Neural cell (in vitro differentiated cells): ENCODE measurements at regions not wholly inside any gene's neighbourhood (a gene's known extent, or its start where the extent isn't known, plus 50 kb on each side); places are given as distances from the start of the nearest gene placed in this dataset.

Experiments used
- H2AFZ ChIP-seq: fragments of 200-600, 300-800 bp; sonication (generic), shearing (Covaris generic); 2 replicates; pipeline ENCODE4 v1.6.0; 2014; ENCODE audit warnings: low read depth, mild to moderate bottlenecking, antibody characterized with exemption, low read length, moderate library complexity
- H3F3A ChIP-seq: fragments of 200-600 bp; shearing (Covaris generic); 2 replicates; pipeline ENCODE4 v1.6.1; 2016; ENCODE audit warnings: mild to moderate bottlenecking, moderate library complexity, mixed read lengths, antibody characterized with exemption, low read length; ENCODE audit not compliant: insufficient read depth, poor library complexity, severe bottlenecking
- H3K27ac ChIP-seq: fragments of 200-600, 300-800 bp; sonication (generic), shearing (Covaris generic); 2 replicates; pipeline ENCODE4 v1.5.1; 2014; ENCODE audit warnings: mild to moderate bottlenecking, low read length, moderate library complexity
- H3K27me3 ChIP-seq: fragments of 300-800, 200-600 bp; sonication (generic), shearing (Covaris generic); 2 replicates; pipeline ENCODE4 v1.6.0; 2014; ENCODE audit warnings: mild to moderate bottlenecking, low read depth, low read length, moderate library complexity; ENCODE audit not compliant: insufficient read depth
- H3K36me3 ChIP-seq: fragments of 300-800, 200-600 bp; sonication (generic), shearing (Covaris generic); 2 replicates; pipeline ENCODE4 v1.5.1; 2014; ENCODE audit warnings: mild to moderate bottlenecking, antibody characterized with exemption, low read length, moderate library complexity; ENCODE audit not compliant: insufficient read depth
- H3K4me2 ChIP-seq: fragments of 300-800, 200-600 bp; sonication (generic), shearing (Covaris generic); 2 replicates; pipeline ENCODE4 v1.6.0; 2014; ENCODE audit warnings: mild to moderate bottlenecking, low read length
- H3K4me3 ChIP-seq: fragments of 300-800, 200-600 bp; sonication (generic), shearing (Covaris generic); 2 replicates; pipeline ENCODE4 v1.5.1; 2014; ENCODE audit warnings: mild to moderate bottlenecking, low read length, moderate library complexity
- H3K79me2 ChIP-seq: fragments of 200-600 bp; shearing (Covaris generic); replicated peaks from 2 replicates; pipeline ENCODE4 v1.6.0; 2014; ENCODE audit warnings: mild to moderate bottlenecking, low read length, moderate library complexity; ENCODE audit not compliant: insufficient read depth
- H3K9ac ChIP-seq: fragments of 300-800, 200-600 bp; sonication (generic), shearing (Covaris generic); 2 replicates; pipeline ENCODE4 v1.6.1; 2016; ENCODE audit warnings: mild to moderate bottlenecking, low read length, mixed read lengths
- H3K9me2 ChIP-seq: fragments of 200-600 bp; shearing (Covaris generic); 2 replicates; pipeline ENCODE4 v1.6.1; 2016; ENCODE audit warnings: mild to moderate bottlenecking, low read length, mixed read lengths; ENCODE audit not compliant: insufficient read depth
- H3K9me3 ChIP-seq: fragments of 200-600, 300-800 bp; sonication (generic), shearing (Covaris generic); 2 replicates; pipeline ENCODE4 v1.6.1; 2016; ENCODE audit warnings: mild to moderate bottlenecking, mixed run types, low read length, moderate library complexity, mixed read lengths
- H4K20me1 ChIP-seq: fragments of 200-600 bp; shearing (Covaris generic); 2 replicates; pipeline ENCODE4 v1.6.1; 2016; ENCODE audit warnings: mild to moderate bottlenecking, mixed run types; ENCODE audit not compliant: insufficient read depth
- CTCF ChIP-seq: fragments of 450-650 bp; IDR thresholded peaks from 2 replicates; pipeline ENCODE4 v1.5.1; 2014; ENCODE audit warnings: antibody characterized with exemption, mild to moderate bottlenecking, moderate library complexity; ENCODE audit not compliant: poor library complexity, severe bottlenecking
- EP300 ChIP-seq: fragments of 450-650 bp; conservative IDR thresholded peaks from 2 replicates; pipeline ENCODE4 v1.6.1; 2014; ENCODE audit warnings: antibody characterized with exemption, mild to moderate bottlenecking, moderate library complexity; ENCODE audit not compliant: poor library complexity, severe bottlenecking
- EZH2 ChIP-seq: fragments of 200-600, 300-800 bp; shearing (Covaris generic), sonication (generic); IDR thresholded peaks from 2 replicates; pipeline ENCODE4 v1.6.1; 2014; ENCODE audit warnings: antibody characterized with exemption, low read length, borderline replicate concordance, mild to moderate bottlenecking; ENCODE audit not compliant: insufficient read depth, poor library complexity, severe bottlenecking
- MXI1 ChIP-seq: fragments of 450-650 bp; conservative IDR thresholded peaks from 2 replicates; pipeline ENCODE4 v1.6.1; 2014; ENCODE audit warnings: antibody characterized with exemption, mild to moderate bottlenecking; ENCODE audit not compliant: poor library complexity, severe bottlenecking
- POLR2AphosphoS5 ChIP-seq: IDR thresholded peaks from 2 replicates; pipeline ENCODE4 v1.6.1; 2012
- RAD21 ChIP-seq: fragments of 450-650 bp; conservative IDR thresholded peaks from 2 replicates; pipeline ENCODE4 v1.6.1; 2014; ENCODE audit warnings: antibody characterized with exemption, mild to moderate bottlenecking, moderate library complexity
- REST ChIP-seq: IDR thresholded peaks from 2 replicates; pipeline ENCODE4 v1.6.1; 2012; ENCODE audit warnings: borderline replicate concordance
- SMC3 ChIP-seq: fragments of 450-650 bp; conservative IDR thresholded peaks from 2 replicates; pipeline ENCODE4 v1.6.1; 2014; ENCODE audit warnings: antibody characterized with exemption, mild to moderate bottlenecking, moderate library complexity; ENCODE audit not compliant: poor library complexity
- TAF1 ChIP-seq: IDR thresholded peaks from 2 replicates; pipeline ENCODE4 v1.6.1; 2012; ENCODE audit warnings: low read depth

GRCh38 chrX:117628381-117628780, 488.2 kb downstream of the KLHL13 start:
- Histone ChIP-seq H3K36me3 (no peaks in the 10 kb centered on the region), H3K4me2 (no peak overlapping the region), H2AFZ (no peak overlapping the region), H3K4me3 (no peak overlapping the region), H3F3A (no peaks in the 10 kb centered on the region), H3K9me3 (no peaks in the 10 kb centered on the region), H3K27ac (no peak overlapping the region), H4K20me1 (no peaks in the 10 kb centered on the region), H3K9ac (no peak overlapping the region), H3K27me3 (no peaks in the 10 kb centered on the region), H3K9me2 (no peaks in the 10 kb centered on the region), H3K79me2 (no peaks in the 10 kb centered on the region)
- no peak for TF ChIP-seq CTCF
- no peak for TF ChIP-seq RAD21
- no peak for TF ChIP-seq SMC3
- TF ChIP-seq POLR2AphosphoS5: no peak
- no peak for TF ChIP-seq EZH2
- no peak for TF ChIP-seq MXI1
- TF ChIP-seq TAF1: no peak
- TF ChIP-seq REST: no peak
- no peak for TF ChIP-seq EP300

GRCh38 chrX:117610806-117611205, 505.8 kb downstream of the KLHL13 start:
- H3K27me3 ChIP-seq: no peaks in the 10 kb centered on the region
- no peaks in the 10 kb centered on the region for H3K9me3 ChIP-seq
- no peak overlapping the region for H3K4me3 ChIP-seq
- no peaks in the 10 kb centered on the region for H3K36me3 ChIP-seq
- no peak overlapping the region for H3K9ac ChIP-seq
- no peaks in the 10 kb centered on the region for H3K9me2 ChIP-seq
- TF ChIP-seq MXI1: no peak
- no peak for TF ChIP-seq REST
- TF ChIP-seq POLR2AphosphoS5: no peak
- no peak for TF ChIP-seq TAF1
- TF ChIP-seq EZH2: no peak
- no peak for TF ChIP-seq RAD21
- TF ChIP-seq EP300: no peak
- TF ChIP-seq SMC3: no peak
- no peak for TF ChIP-seq CTCF
- H3K79me2 ChIP-seq: no peaks in the 10 kb centered on the region
- no peak overlapping the region for H3K27ac ChIP-seq
- no peaks in the 10 kb centered on the region for H4K20me1 ChIP-seq
- H3K4me2 ChIP-seq: no peak overlapping the region
- no peaks in the 10 kb centered on the region for H3F3A ChIP-seq
- no peak overlapping the region for H2AFZ ChIP-seq
